ENCODE measurements at regions not wholly inside any gene's neighbourhood (a gene's known extent, or its start where the extent isn't known, plus 50 kb on each side); places are given as distances from the start of the nearest gene placed in this dataset.

DNA sequence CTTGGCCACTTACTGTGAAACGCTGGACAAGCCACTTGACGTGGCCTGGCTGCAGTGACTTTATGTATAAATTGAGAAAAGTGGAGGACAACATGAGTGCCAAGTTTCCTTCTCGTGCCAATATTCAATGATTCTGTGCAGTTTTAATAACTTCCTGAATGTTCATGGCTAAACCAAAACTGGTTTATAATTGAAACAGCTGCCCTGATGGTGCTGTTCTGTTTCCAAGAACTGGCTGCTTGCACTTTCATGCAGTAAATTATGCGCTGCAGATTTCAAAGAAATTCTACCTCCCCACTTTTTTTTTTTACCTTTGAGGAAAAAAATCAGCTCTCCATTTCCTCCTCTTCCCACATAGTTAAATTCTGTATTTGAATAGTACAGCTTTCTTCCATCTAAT is 205.2 kb upstream of the CASK start:
- TF ChIP-seq, protein P1, sequence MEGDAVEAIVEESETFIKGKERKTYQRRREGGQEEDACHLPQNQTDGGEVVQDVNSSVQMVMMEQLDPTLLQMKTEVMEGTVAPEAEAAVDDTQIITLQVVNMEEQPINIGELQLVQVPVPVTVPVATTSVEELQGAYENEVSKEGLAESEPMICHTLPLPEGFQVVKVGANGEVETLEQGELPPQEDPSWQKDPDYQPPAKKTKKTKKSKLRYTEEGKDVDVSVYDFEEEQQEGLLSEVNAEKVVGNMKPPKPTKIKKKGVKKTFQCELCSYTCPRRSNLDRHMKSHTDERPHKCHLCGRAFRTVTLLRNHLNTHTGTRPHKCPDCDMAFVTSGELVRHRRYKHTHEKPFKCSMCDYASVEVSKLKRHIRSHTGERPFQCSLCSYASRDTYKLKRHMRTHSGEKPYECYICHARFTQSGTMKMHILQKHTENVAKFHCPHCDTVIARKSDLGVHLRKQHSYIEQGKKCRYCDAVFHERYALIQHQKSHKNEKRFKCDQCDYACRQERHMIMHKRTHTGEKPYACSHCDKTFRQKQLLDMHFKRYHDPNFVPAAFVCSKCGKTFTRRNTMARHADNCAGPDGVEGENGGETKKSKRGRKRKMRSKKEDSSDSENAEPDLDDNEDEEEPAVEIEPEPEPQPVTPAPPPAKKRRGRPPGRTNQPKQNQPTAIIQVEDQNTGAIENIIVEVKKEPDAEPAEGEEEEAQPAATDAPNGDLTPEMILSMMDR (IDR thresholded peaks at IDR 0.05), result no peak
- TF ChIP-seq POLR2A (IDR thresholded peaks at IDR 0.05), result no peak
- no peak for TF ChIP-seq POLR2AphosphoS5 (IDR thresholded peaks at IDR 0.05)
- no peak for TF ChIP-seq EP300 (IDR thresholded peaks at IDR 0.05; ENCODE audit: low read depth)

Measured in transverse colon (tissue), 4 donors.